Panc1 (cell line): ENCODE measurements at regions not wholly inside any gene's neighbourhood (a gene's known extent, or its start where the extent isn't known, plus 50 kb on each side); places are given as distances from the start of the nearest gene placed in this dataset.

Experiments
- ATAC-seq: fragments of 200-7000 bp; cut with Tn5 transposase; 2 replicates; pipeline ENCODE4 v1.9.1; 2020; ENCODE audit warnings: mild to moderate bottlenecking, moderate library complexity
- BruUV-seq: library from RNA; stranded (reverse); fragments of 400-500 nt; replicated peaks from 2 replicates; lab custom pipeline; 2021; lab: Mats Ljungman, UMichigan
- CTCF ChIA-PET: fragments of 300-600 bp; sonication (Branson Sonifier 250); formaldehyde crosslinking; loops from one replicate; lab custom pipeline; 2022; ENCODE audit warnings: antibody characterized with exemption; lab: Charles Lee
- POLR2A ChIA-PET: fragments of 300-600 bp; sonication (Branson Sonifier 250); formaldehyde crosslinking; loops from one replicate; lab custom pipeline; 2022; ENCODE audit warnings: antibody characterized with exemption; lab: Charles Lee
- DNase-seq: peaks from one replicate; pipeline ENCODE4 v3.0.0-alpha.2; 2010; ENCODE audit warnings: low read depth, low spot score
- H3K27ac ChIP-seq: 2 replicates; pipeline ENCODE4 v1.5.1; 2011; ENCODE audit warnings: mild to moderate bottlenecking, low read length, inconsistent platforms
- H3K27me3 ChIP-seq: fragments of 200-500 bp; sonication (Bioruptor generic); 2 replicates; pipeline ENCODE4 v1.6.0; 2014; ENCODE audit warnings: low read length, inconsistent platforms; ENCODE audit not compliant: control insufficient read depth, insufficient read depth
- H3K36me3 ChIP-seq: fragments of 200-500 bp; sonication (Bioruptor generic); 2 replicates; pipeline ENCODE4 v1.5.1; 2014; ENCODE audit warnings: inconsistent platforms, mild to moderate bottlenecking, low read length, moderate library complexity; ENCODE audit not compliant: control insufficient read depth, insufficient read depth
- H3K4me1 ChIP-seq: 2 replicates; pipeline ENCODE4 v1.5.1; 2011; ENCODE audit warnings: inconsistent platforms, mild to moderate bottlenecking, low read length, moderate library complexity; ENCODE audit not compliant: control insufficient read depth, insufficient read depth
- H3K4me3 ChIP-seq, 2 experiments: 2 replicates each; pipeline ENCODE4 v1.5.1; 2011 to 2012; ENCODE audit warnings: low read depth in 2 of 2, low read length in 2 of 2, mild to moderate bottlenecking in 2 of 2, inconsistent platforms in 1 of 2, moderate library complexity in 1 of 2
- H3K9me3 ChIP-seq: fragments of 200-500 bp; sonication (Bioruptor generic); 2 replicates; pipeline ENCODE4 v1.5.1; 2014; ENCODE audit warnings: low read depth, mild to moderate bottlenecking, inconsistent platforms, low read length, moderate library complexity; ENCODE audit not compliant: control insufficient read depth, insufficient read depth
- POLR2AphosphoS5 ChIP-seq: IDR thresholded peaks from 2 replicates; pipeline ENCODE4 v1.6.1; 2012; ENCODE audit warnings: mild to moderate bottlenecking, low read depth, low read length, moderate library complexity
- SIN3A ChIP-seq: IDR thresholded peaks from 2 replicates; pipeline ENCODE4 v1.6.1; 2012; ENCODE audit warnings: low read depth, mild to moderate bottlenecking, low read length, moderate library complexity, borderline replicate concordance; ENCODE audit not compliant: insufficient read depth
- TCF7L2 ChIP-seq: IDR thresholded peaks from 2 replicates; pipeline ENCODE4 v1.6.1; 2011; ENCODE audit warnings: mild to moderate bottlenecking, low read depth, low read length, inconsistent platforms
- in situ Hi-C: cut with HindIII; loops from 2 replicates; pipeline ENCODE4 v1.10.0; 2016; ENCODE audit warnings: low sequenced_read_pairs, low pct_unique_long_range_greater_than_20kb
- intact Hi-C: fragments of 100-400 bp; cut with micrococcal nuclease; formaldehyde crosslinking; loops from one replicate; pipeline ENCODE4 v1.10.0; 2022; ENCODE audit not compliant: unreplicated experiment
- TF ChIP-seq, protein P1 (sequence below): fragments of 450-650 bp; IDR thresholded peaks from 2 replicates; pipeline ENCODE4 v1.5.1; 2017; ENCODE audit warnings: mild to moderate bottlenecking
- TF ChIP-seq, protein P2 (sequence below), 2 experiments: IDR thresholded peaks; 2 replicates each; pipeline ENCODE4 v1.6.1; 2011 to 2012; ENCODE audit warnings: low read depth in 2 of 2, control low read depth in 1 of 2, low read length in 1 of 2, mild to moderate bottlenecking in 1 of 2, moderate library complexity in 1 of 2; ENCODE audit not compliant: insufficient read depth in 1 of 2

DNA sequence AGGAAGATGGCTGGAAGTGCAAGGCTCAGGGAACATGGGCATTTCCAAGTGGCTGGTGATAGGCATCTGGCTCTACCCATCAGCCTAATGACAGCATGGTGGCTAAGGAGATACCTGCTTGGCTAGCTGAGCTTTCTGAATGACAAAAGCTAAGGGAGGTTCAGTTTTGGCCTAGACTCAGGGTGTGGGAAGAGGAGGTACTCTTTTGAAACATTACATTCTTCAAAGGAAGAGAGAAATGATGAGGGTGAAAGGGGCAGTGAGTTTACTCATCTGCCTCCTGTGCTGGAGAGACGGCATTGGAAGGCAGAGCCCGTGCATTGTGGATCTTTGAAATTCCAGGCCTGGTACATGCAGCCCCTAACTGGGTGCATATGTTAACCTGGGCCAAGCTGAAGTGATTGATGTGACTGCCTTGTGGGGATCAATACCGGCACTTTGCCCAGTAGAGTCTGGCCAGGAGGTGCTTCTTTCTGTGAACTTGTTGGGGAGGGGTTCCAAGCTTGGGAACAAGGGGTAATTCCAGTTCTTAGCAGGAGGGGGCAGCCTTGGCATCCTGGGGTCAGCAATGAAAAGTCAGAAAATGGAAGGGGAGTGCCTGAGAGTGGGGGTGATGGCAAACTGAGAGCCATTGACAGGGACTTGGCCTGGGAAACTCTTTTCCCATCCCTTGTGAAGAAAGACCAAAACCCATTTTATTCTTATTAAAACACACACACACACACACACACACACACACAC lies 108.6 kb downstream of the ACER2 start:
- no peak overlapping the region for H3K4me3 ChIP-seq
- ChIA-PET POLR2A (no interaction called here), CTCF (interaction anchor here (0.7 kb wide), 1 partner anchor 78 kb away, joined by 3 read pairs; no protein-coding TSS in a partner anchor)
- TF ChIP-seq, protein P1, sequence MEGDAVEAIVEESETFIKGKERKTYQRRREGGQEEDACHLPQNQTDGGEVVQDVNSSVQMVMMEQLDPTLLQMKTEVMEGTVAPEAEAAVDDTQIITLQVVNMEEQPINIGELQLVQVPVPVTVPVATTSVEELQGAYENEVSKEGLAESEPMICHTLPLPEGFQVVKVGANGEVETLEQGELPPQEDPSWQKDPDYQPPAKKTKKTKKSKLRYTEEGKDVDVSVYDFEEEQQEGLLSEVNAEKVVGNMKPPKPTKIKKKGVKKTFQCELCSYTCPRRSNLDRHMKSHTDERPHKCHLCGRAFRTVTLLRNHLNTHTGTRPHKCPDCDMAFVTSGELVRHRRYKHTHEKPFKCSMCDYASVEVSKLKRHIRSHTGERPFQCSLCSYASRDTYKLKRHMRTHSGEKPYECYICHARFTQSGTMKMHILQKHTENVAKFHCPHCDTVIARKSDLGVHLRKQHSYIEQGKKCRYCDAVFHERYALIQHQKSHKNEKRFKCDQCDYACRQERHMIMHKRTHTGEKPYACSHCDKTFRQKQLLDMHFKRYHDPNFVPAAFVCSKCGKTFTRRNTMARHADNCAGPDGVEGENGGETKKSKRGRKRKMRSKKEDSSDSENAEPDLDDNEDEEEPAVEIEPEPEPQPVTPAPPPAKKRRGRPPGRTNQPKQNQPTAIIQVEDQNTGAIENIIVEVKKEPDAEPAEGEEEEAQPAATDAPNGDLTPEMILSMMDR, result peak; percentile 25
- TF ChIP-seq, protein P2, sequence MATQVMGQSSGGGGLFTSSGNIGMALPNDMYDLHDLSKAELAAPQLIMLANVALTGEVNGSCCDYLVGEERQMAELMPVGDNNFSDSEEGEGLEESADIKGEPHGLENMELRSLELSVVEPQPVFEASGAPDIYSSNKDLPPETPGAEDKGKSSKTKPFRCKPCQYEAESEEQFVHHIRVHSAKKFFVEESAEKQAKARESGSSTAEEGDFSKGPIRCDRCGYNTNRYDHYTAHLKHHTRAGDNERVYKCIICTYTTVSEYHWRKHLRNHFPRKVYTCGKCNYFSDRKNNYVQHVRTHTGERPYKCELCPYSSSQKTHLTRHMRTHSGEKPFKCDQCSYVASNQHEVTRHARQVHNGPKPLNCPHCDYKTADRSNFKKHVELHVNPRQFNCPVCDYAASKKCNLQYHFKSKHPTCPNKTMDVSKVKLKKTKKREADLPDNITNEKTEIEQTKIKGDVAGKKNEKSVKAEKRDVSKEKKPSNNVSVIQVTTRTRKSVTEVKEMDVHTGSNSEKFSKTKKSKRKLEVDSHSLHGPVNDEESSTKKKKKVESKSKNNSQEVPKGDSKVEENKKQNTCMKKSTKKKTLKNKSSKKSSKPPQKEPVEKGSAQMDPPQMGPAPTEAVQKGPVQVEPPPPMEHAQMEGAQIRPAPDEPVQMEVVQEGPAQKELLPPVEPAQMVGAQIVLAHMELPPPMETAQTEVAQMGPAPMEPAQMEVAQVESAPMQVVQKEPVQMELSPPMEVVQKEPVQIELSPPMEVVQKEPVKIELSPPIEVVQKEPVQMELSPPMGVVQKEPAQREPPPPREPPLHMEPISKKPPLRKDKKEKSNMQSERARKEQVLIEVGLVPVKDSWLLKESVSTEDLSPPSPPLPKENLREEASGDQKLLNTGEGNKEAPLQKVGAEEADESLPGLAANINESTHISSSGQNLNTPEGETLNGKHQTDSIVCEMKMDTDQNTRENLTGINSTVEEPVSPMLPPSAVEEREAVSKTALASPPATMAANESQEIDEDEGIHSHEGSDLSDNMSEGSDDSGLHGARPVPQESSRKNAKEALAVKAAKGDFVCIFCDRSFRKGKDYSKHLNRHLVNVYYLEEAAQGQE (IDR thresholded peaks at IDR 0.05; ENCODE audit: insufficient read depth in 1 of 2, low read depth in 2 of 2, low read length in 1 of 2), result no peak
- ATAC-seq (no peak), DNase-seq (peak; percentile 7)
- H3K36me3 ChIP-seq, result no peaks in the 10 kb centered on the region
- BruUV-seq, result no TSS peak
- no peaks in the 10 kb centered on the region for H3K27me3 ChIP-seq
- no peaks in the 10 kb centered on the region for H3K4me1 ChIP-seq
- H3K9me3 ChIP-seq, result no peaks in the 10 kb centered on the region
- intact Hi-C loops, result no loop called here
- in situ Hi-C loops, result no loop called here
- no peak overlapping the region for H3K27ac ChIP-seq

DNA sequence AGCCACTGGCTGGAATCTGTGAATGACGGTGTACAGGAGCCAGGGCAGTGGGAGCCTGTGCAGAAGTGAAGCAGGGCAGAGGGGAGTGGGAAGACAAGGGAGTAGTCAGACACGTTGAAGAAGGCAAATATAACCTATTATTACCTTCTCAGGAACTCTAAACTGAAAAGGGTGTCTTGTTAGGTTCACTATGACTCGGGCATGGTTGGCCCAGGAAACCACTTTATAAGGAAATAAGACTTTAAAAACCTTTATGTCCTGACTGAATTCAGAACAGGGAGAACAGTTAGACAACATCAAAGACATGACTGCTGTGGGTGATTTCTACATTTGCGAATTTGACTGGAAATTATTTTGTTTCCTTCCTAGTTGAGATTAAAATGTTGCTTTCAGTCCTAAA lies 107.5 kb downstream of the ACER2 start:
- Histone ChIP-seq H3K27me3 (no peaks in the 10 kb centered on the region), H3K4me3 (no peak overlapping the region), H3K4me1 (no peaks in the 10 kb centered on the region), H3K9me3 (no peaks in the 10 kb centered on the region), H3K36me3 (no peaks in the 10 kb centered on the region), H3K27ac (no peak overlapping the region)
- BruUV-seq, result no TSS peak
- ChIA-PET POLR2A (no interaction called here), CTCF (no interaction called here)
- intact Hi-C loops, result no loop called here
- DNase-seq (no peak), ATAC-seq (no peak)
- TF ChIP-seq POLR2AphosphoS5 (no peak), SIN3A (no peak), TCF7L2 (no peak)
- TF ChIP-seq, protein P2 (IDR thresholded peaks at IDR 0.05; ENCODE audit: insufficient read depth in 1 of 2, low read depth in 2 of 2, low read length in 1 of 2), result no peak
- TF ChIP-seq, protein P1, result no peak
- in situ Hi-C loops, result no loop called here
